Endodermal cell (in vitro differentiated cells): ENCODE measurements at regions not wholly inside any gene's neighbourhood (a gene's known extent, or its start where the extent isn't known, plus 50 kb on each side); places are given as distances from the start of the nearest gene placed in this dataset.

Source experiments
- DNase-seq: peaks from one replicate; pipeline ENCODE4 v3.0.0-alpha.2; 2017
- H3K27ac ChIP-seq: 2 replicates; pipeline ENCODE4 v1.5.1; 2013; ENCODE audit warnings: mild to moderate bottlenecking, low read depth, low read length, moderate library complexity
- H3K27me3 ChIP-seq: 2 replicates; pipeline ENCODE4 v1.6.1; 2013; ENCODE audit warnings: mild to moderate bottlenecking, low read length, moderate library complexity; ENCODE audit not compliant: insufficient read depth, control insufficient read depth, poor library complexity, severe bottlenecking
- H3K36me3 ChIP-seq: 2 replicates; pipeline ENCODE4 v1.7.0; 2013; ENCODE audit warnings: mild to moderate bottlenecking, low read length, moderate library complexity; ENCODE audit not compliant: control insufficient read depth, insufficient read depth
- H3K4me1 ChIP-seq: one replicate; pipeline ENCODE4 v1.7.0; 2013; ENCODE audit warnings: low read length; ENCODE audit not compliant: control insufficient read depth, insufficient read depth
- H3K4me3 ChIP-seq: 2 replicates; pipeline ENCODE4 v1.5.1; 2013; ENCODE audit warnings: mild to moderate bottlenecking, low read length, moderate library complexity
- H3K9ac ChIP-seq: 2 replicates; pipeline ENCODE4 v1.6.1; 2013; ENCODE audit warnings: mild to moderate bottlenecking, low read length, moderate library complexity; ENCODE audit not compliant: poor library complexity, severe bottlenecking; ENCODE audit errors: extremely low read depth
- H3K9me3 ChIP-seq: 2 replicates; pipeline ENCODE4 v1.6.1; 2013; ENCODE audit warnings: mild to moderate bottlenecking, low read length, moderate library complexity; ENCODE audit not compliant: control insufficient read depth
- H3K27ac Mint-ChIP-seq: 2 replicates; pipeline ENCODE4 v1.8.0; 2020; ENCODE audit warnings: mixed read lengths
- H3K27me3 Mint-ChIP-seq: 2 replicates; pipeline ENCODE4 v1.8.0; 2021; ENCODE audit warnings: mild to moderate bottlenecking, mixed read lengths; ENCODE audit not compliant: insufficient read depth
- H3K36me3 Mint-ChIP-seq: 2 replicates; pipeline ENCODE4 v1.8.0; 2020; ENCODE audit warnings: low read depth, mixed read lengths
- H3K4me1 Mint-ChIP-seq: 2 replicates; pipeline ENCODE4 v1.8.0; 2020; ENCODE audit warnings: mixed read lengths
- H3K4me3 Mint-ChIP-seq: 2 replicates; pipeline ENCODE4 v1.8.0; 2020; ENCODE audit warnings: mild to moderate bottlenecking, moderate library complexity, mixed read lengths
- H3K9me3 Mint-ChIP-seq: 2 replicates; pipeline ENCODE4 v1.8.0; 2020; ENCODE audit warnings: mild to moderate bottlenecking, mixed read lengths
- CTCF ChIP-seq: fragments of 200-600 bp; sonication (generic); conservative IDR thresholded peaks from 2 replicates; pipeline ENCODE4 v1.5.0; 2021; ENCODE audit warnings: antibody characterized with exemption, mild to moderate bottlenecking
- WGBS, 2 experiments: methylation state at CpG; one replicate each; pipeline versions ENCODE4 v1.1.5 to v1.1.7; 2013; ENCODE audit warnings: missing lambda C conversion rate in 2 of 2, mixed read lengths in 1 of 2; ENCODE audit not compliant: insufficient coverage in 1 of 2, insufficient read length in 1 of 2; 5-methylcytosine and 5-hydroxymethylcytosine counted together

GRCh38 chr22:27405672-27406388 lies 395.7 kb downstream of the MN1 start:
- 55 to 64% methylated on average over 6 to 10 of the region's 10 CpGs for WGBS, 2 experiments
- H3K27ac Mint-ChIP-seq, result no peak overlapping the region
- TF ChIP-seq CTCF, result peak; percentile 93

GRCh38 chr22:27406389-27406861 lies 395.1 kb downstream of the MN1 start:
- Mint-ChIP-seq H3K4me3 (no peak overlapping the region), H3K27me3 (peaks cover 8% of the 10 kb centered on the region), H3K9me3 (peaks cover 3% of the 10 kb centered on the region), H3K36me3 (no peaks in the 10 kb centered on the region), H3K4me1 (no peaks in the 10 kb centered on the region), H3K27ac (no peak overlapping the region)
- WGBS, 2 experiments, result 97% methylated on average over 2 of the region's 2 CpGs; no CpG with 5 or more reads in 1 of the 2 experiments
- no peaks in the 10 kb centered on the region for H3K9me3 ChIP-seq
- H3K9ac ChIP-seq, result no peak overlapping the region
- no peak overlapping the region for H3K4me3 ChIP-seq
- H3K27ac ChIP-seq, result no peak overlapping the region
- DNase-seq, result no peak
- H3K27me3 ChIP-seq, result no peaks in the 10 kb centered on the region
- no peaks in the 10 kb centered on the region for H3K36me3 ChIP-seq
- TF ChIP-seq CTCF, result no peak
- no peaks in the 10 kb centered on the region for H3K4me1 ChIP-seq

More at GRCh38 chr22:27405672-27406388, 395.7 kb downstream of the MN1 start:
- Histone ChIP-seq H3K4me1 (no peaks in the 10 kb centered on the region), H3K9ac (no peak overlapping the region), H3K9me3 (no peaks in the 10 kb centered on the region), H3K4me3 (no peak overlapping the region), H3K27ac (no peak overlapping the region), H3K27me3 (no peaks in the 10 kb centered on the region), H3K36me3 (no peaks in the 10 kb centered on the region)
- Mint-ChIP-seq H3K9me3 (peaks cover 3% of the 10 kb centered on the region), H3K4me3 (no peak overlapping the region), H3K36me3 (no peaks in the 10 kb centered on the region), H3K4me1 (no peaks in the 10 kb centered on the region), H3K27me3 (peaks cover 9% of the 10 kb centered on the region)
- DNase-seq, result peak; percentile 93

GRCh38 chr22:27407369-27407985 lies 394.1 kb downstream of the MN1 start:
- WGBS, 2 experiments, result 80 to 92% methylated on average over 5 to 14 of the region's 14 CpGs

More at GRCh38 chr22:27407369-27407985, 394.1 kb downstream of the MN1 start:
- Mint-ChIP-seq H3K27ac (no peak overlapping the region), H3K27me3 (peaks cover 8% of the 10 kb centered on the region), H3K9me3 (peaks cover 3% of the 10 kb centered on the region), H3K36me3 (no peaks in the 10 kb centered on the region), H3K4me1 (no peaks in the 10 kb centered on the region), H3K4me3 (no peak overlapping the region)
- no peak overlapping the region for H3K27ac ChIP-seq
- H3K9ac ChIP-seq, result no peak overlapping the region
- H3K4me3 ChIP-seq, result no peak overlapping the region
- H3K9me3 ChIP-seq, result no peaks in the 10 kb centered on the region
- H3K4me1 ChIP-seq, result no peaks in the 10 kb centered on the region
- H3K36me3 ChIP-seq, result no peaks in the 10 kb centered on the region
- DNase-seq, result no peak
- H3K27me3 ChIP-seq, result no peaks in the 10 kb centered on the region
- no peak for TF ChIP-seq CTCF
